ENCODE measurements at regions not wholly inside any gene's neighbourhood (a gene's known extent, or its start where the extent isn't known, plus 50 kb on each side); places are given as distances from the start of the nearest gene placed in this dataset.

- DNase-seq (ENCODE audit: low spot score in 2 of 2): no peak
- FAIRE-seq: no peak
Measured at GRCh38 chr2:11096591-11096990, 58.7 kb upstream of the SLC66A3 start.

DNA sequence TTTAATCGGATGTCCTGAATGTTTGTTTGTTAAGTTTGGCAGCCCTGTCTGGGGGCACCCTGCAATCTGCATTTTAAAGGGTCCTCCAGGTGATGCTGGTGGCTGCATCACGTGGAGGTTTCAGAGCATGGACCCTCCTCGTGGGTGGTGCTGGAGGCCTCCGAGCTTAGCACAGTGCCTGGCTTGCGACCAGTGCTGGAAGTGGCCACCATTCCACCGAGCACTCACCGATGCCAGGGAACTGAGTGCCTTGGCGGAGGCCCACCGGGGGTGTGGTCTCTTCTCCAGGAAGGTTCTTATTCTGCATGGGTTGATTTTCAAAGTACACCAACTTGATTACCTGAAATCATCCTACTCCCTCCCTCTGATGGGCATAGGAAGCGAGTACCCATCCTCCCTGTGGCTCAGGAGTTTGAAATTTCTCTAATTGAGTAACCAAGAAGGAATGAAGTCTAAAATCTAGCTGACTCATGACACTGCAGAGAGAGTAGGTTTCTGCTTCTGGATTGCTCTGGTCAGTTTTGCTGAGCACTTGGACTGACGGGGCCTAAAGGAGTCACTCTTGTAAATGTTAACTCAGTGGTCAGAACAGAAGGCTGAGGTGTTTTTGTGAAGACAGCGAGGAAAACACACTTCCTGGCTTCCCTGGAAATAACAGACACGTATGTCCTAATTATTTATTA is 58.1 kb upstream of the SLC66A3 start:
- DNase-seq (ENCODE audit: low spot score in 2 of 2) (no peak), FAIRE-seq (no peak)

DNA sequence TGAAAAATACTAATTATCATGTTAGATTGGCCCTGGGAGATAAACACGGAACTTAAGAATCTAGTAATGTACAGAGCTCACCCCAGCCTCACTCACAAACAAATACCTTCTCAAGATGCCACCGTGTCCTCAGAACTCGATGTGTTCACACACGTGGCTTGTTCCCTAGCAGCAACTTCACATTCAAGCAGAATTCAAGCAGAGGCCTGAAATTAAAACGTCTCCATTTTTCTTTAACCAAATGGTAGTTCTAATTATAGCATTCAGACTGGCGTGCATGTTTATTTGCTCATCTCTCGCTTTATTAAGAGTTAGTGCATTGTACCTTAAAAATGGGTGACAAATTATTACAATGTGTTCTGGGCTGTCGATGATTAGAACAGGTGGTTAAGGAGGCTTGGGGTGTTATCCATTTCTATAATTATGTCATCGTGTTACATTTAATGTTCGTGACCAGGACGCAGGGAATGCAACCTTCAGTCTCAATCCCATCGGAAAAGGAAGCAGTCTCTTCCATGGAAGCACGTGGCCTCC is 57.3 kb upstream of the SLC66A3 start:
- FAIRE-seq (no peak), DNase-seq (ENCODE audit: low spot score in 2 of 2) (no peak)

- DNase-seq (ENCODE audit: low spot score in 2 of 2) (no peak), FAIRE-seq (no peak)
Measured at GRCh38 chr2:11099122-11100065, 55.9 kb upstream of the SLC66A3 start.

DNA sequence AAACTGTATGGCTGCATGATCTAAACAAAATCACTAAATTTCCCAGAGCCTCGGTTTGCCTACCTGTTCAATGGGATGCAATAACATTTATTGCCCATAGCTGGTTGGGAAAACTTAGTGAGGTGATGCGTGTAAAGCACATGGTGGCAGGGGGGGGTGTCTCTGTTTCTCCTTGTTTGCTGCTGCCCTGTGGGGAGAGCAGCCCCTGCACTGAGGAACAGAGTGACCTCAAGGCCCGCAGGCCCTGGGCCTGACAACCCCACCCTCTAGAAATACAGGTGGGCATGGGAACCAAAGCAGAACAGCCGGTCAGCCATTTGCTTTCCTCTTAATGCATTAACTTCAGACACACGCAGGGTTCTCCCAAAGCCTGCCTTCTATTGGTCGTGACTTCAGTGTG is 55.1 kb upstream of the SLC66A3 start:
- FAIRE-seq (no peak), DNase-seq (ENCODE audit: low spot score in 2 of 2) (no peak)

- no peak for FAIRE-seq
- DNase-seq (ENCODE audit: low spot score in 2 of 2): no peak
Measured at GRCh38 chr2:11100976-11101375, 54.3 kb upstream of the SLC66A3 start.

- DNase-seq (ENCODE audit: low spot score in 2 of 2) (no peak), FAIRE-seq (no peak)
Measured at GRCh38 chr2:11101430-11101829, 53.8 kb upstream of the SLC66A3 start.

GRCh38 chr2:11102466-11102865 is 52.8 kb upstream of the SLC66A3 start:
- no peak for FAIRE-seq
- no peak for DNase-seq (ENCODE audit: low spot score in 2 of 2)

GRCh38 chr2:11102956-11103860 is 52.1 kb upstream of the SLC66A3 start:
- DNase-seq (ENCODE audit: low spot score in 2 of 2) (no peak), FAIRE-seq (no peak)

DNA sequence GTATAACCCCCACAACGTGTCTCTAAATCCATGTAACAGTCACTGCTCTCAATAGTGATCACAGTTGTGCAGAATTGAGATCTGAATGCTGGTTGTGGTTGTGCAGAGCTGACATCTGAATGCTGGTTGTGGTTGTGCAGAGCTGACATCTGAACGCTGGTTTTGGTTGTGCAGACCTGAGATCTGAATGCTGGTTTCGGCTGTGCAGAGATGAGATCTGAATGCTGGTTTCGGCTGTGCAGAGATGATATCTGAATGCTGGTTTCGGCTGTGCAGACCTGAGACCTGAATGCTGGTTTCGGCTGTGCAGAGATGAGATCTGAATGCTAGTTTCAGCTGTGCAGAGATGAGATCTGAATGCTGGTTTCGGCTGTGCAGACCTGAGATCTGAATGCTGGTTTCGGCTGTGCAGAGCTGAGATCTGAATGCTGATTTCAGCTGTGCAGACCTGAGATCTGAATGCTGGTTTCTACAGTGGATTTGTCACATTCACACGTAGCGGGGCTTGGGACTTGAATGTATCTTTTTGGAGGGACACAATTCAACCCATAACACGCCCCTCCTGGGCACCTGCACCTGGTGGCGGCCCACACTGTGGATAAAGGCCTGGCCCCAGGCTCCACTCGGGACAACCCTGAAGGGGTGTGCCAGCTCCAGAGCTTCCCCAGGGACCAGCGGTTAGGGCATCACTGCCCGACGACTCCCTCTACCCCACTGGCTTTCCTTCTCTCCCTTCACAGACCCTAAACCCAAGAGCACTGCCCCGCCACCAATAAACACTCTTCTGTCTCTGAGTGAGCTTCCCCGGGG is 51.1 kb upstream of the SLC66A3 start:
- DNase-seq (ENCODE audit: low spot score in 2 of 2) (no peak), FAIRE-seq (no peak)

- DNase-seq (ENCODE audit: low spot score in 2 of 2): no peak
- no peak for FAIRE-seq
Measured at GRCh38 chr2:11104794-11105660, 50.2 kb upstream of the SLC66A3 start.

All from frontal cortex (tissue), 3 donors.